PC-3 (cell line): ENCODE measurements at regions not wholly inside any gene's neighbourhood (a gene's known extent, or its start where the extent isn't known, plus 50 kb on each side); places are given as distances from the start of the nearest gene placed in this dataset.
A peak's percentile ranks its signal among the peaks of the same experiment; 100 is the strongest.

Source experiments
- ATAC-seq: fragments of 200-7000 bp; cut with Tn5 transposase; 2 replicates; pipeline ENCODE4 v1.9.1; 2020; ENCODE audit warnings: mild to moderate bottlenecking, moderate library complexity
- BruUV-seq: library from RNA; stranded (reverse); fragments of 400-500 nt; replicated peaks from 2 replicates; lab custom pipeline; 2021; lab: Mats Ljungman, UMichigan
- CTCF ChIA-PET: fragments of 300-600 bp; sonication (Branson Sonifier 250); formaldehyde crosslinking; loops from one replicate; lab custom pipeline; 2022; ENCODE audit warnings: antibody characterized with exemption; lab: Charles Lee
- POLR2A ChIA-PET: fragments of 300-600 bp; sonication (Branson Sonifier 250); formaldehyde crosslinking; loops from one replicate; lab custom pipeline; 2022; ENCODE audit warnings: antibody characterized with exemption; ENCODE audit not compliant: unreplicated experiment; lab: Charles Lee
- DNase-seq: peaks from one replicate; pipeline ENCODE4 v3.0.0-alpha.2; 2015
- H2AFZ ChIP-seq: fragments of 300-600 bp; sonication (generic); 2 replicates; pipeline ENCODE4 v1.6.0; 2016; ENCODE audit warnings: antibody characterized with exemption, low read length
- H3F3A ChIP-seq: fragments of 300-600 bp; sonication (generic); one replicate; pipeline ENCODE4 v1.6.0; 2017; ENCODE audit warnings: antibody characterized with exemption, low read length, control low read depth, mild to moderate bottlenecking; ENCODE audit not compliant: unreplicated experiment
- H3K27ac ChIP-seq: fragments of 300-600 bp; sonication (generic); 2 replicates; pipeline ENCODE4 v1.5.1; 2016; ENCODE audit warnings: mild to moderate bottlenecking, low read length
- H3K27me3 ChIP-seq: fragments of 300-600 bp; sonication (generic); 2 replicates; pipeline ENCODE4 v1.6.1; 2016; ENCODE audit warnings: low read length, mixed read lengths
- H3K36me3 ChIP-seq: fragments of 300-600 bp; sonication (generic); 2 replicates; pipeline ENCODE4 v1.6.1; 2016; ENCODE audit warnings: low read depth, mixed run types, low read length, mixed read lengths
- H3K4me1 ChIP-seq: fragments of 300-600 bp; sonication (generic); 2 replicates; pipeline ENCODE4 v1.5.1; 2016; ENCODE audit warnings: low read length; ENCODE audit not compliant: insufficient read depth
- H3K4me2 ChIP-seq: fragments of 300-600 bp; sonication (generic); 2 replicates; pipeline ENCODE4 v1.6.0; 2016; ENCODE audit warnings: low read length
- H3K4me3 ChIP-seq: fragments of 300-600 bp; sonication (generic); 2 replicates; pipeline ENCODE4 v1.5.1; 2016; ENCODE audit warnings: mild to moderate bottlenecking, low read length, mixed read lengths
- H3K79me2 ChIP-seq: fragments of 300-600 bp; sonication (generic); 2 replicates; pipeline ENCODE4 v1.6.1; 2017; ENCODE audit warnings: low read length, mixed read lengths
- H3K9ac ChIP-seq: fragments of 300-600 bp; sonication (generic); 2 replicates; pipeline ENCODE4 v1.6.0; 2016; ENCODE audit warnings: mild to moderate bottlenecking, low read length
- H3K9me2 ChIP-seq: fragments of 300-600 bp; sonication (generic); replicated peaks from 2 replicates; pipeline ENCODE4 v1.6.1; 2016; ENCODE audit warnings: mixed run types, low read length, mixed read lengths
- H3K9me3 ChIP-seq: fragments of 300-600 bp; sonication (generic); 2 replicates; pipeline ENCODE4 v1.6.1; 2016; ENCODE audit warnings: low read length, mixed read lengths
- H4K20me1 ChIP-seq: fragments of 300-600 bp; sonication (generic); 2 replicates; pipeline ENCODE4 v1.6.1; 2016; ENCODE audit warnings: low read length, mixed read lengths
- EZH2 ChIP-seq: fragments of 300-600 bp; sonication (generic); IDR thresholded peaks from one replicate; pipeline ENCODE4 v1.6.1; 2017; ENCODE audit warnings: antibody characterized with exemption, mild to moderate bottlenecking, low read length; ENCODE audit not compliant: unreplicated experiment
- EZH2phosphoT487 ChIP-seq: fragments of 300-600 bp; sonication (generic); IDR thresholded peaks from 2 replicates; pipeline ENCODE4 v1.6.1; 2018; ENCODE audit warnings: mild to moderate bottlenecking, antibody characterized with exemption, low read length, borderline replicate concordance
- intact Hi-C: fragments of 100-400 bp; cut with micrococcal nuclease; formaldehyde crosslinking; loops from 2 replicates; pipeline ENCODE4 v1.9.0; 2023
- TF ChIP-seq, protein P1 (sequence below): fragments of 300-600 bp; sonication (generic); conservative IDR thresholded peaks from 2 replicates; pipeline ENCODE4 v1.5.1; 2017; ENCODE audit warnings: antibody characterized with exemption, low read depth, mild to moderate bottlenecking, low read length

GRCh38 chr15:94677202-94677790 is 445.9 kb downstream of the MCTP2 start:
- intact Hi-C loops, result no loop called here
- ChIA-PET POLR2A (no interaction called here), CTCF (no interaction called here)
- Histone ChIP-seq H3K36me3 (no peaks in the 10 kb centered on the region), H3K27me3 (peaks cover 40% of the 10 kb centered on the region), H3K4me3 (no peak overlapping the region), H2AFZ (no peak overlapping the region), H3K9me2 (no peaks in the 10 kb centered on the region), H3K9ac (no peak overlapping the region), H3F3A (no peaks in the 10 kb centered on the region), H3K4me2 (no peak overlapping the region), H4K20me1 (no peaks in the 10 kb centered on the region), H3K79me2 (no peaks in the 10 kb centered on the region), H3K9me3 (no peaks in the 10 kb centered on the region), H3K27ac (no peak overlapping the region), H3K4me1 (no peaks in the 10 kb centered on the region)
- TF ChIP-seq EZH2 (no peak), EZH2phosphoT487 (no peak)
- TF ChIP-seq, protein P1, sequence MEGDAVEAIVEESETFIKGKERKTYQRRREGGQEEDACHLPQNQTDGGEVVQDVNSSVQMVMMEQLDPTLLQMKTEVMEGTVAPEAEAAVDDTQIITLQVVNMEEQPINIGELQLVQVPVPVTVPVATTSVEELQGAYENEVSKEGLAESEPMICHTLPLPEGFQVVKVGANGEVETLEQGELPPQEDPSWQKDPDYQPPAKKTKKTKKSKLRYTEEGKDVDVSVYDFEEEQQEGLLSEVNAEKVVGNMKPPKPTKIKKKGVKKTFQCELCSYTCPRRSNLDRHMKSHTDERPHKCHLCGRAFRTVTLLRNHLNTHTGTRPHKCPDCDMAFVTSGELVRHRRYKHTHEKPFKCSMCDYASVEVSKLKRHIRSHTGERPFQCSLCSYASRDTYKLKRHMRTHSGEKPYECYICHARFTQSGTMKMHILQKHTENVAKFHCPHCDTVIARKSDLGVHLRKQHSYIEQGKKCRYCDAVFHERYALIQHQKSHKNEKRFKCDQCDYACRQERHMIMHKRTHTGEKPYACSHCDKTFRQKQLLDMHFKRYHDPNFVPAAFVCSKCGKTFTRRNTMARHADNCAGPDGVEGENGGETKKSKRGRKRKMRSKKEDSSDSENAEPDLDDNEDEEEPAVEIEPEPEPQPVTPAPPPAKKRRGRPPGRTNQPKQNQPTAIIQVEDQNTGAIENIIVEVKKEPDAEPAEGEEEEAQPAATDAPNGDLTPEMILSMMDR, result no peak
- ATAC-seq, result no peak
- no peak for DNase-seq
- no TSS peak for BruUV-seq

GRCh38 chr15:94682171-94682570 is 450.8 kb downstream of the MCTP2 start:
- DNase-seq (no peak), ATAC-seq (no peak)
- ChIA-PET POLR2A (no interaction called here), CTCF (no interaction called here)
- Histone ChIP-seq H3K27ac (no peak overlapping the region), H3K79me2 (no peaks in the 10 kb centered on the region), H3F3A (no peaks in the 10 kb centered on the region), H2AFZ (no peak overlapping the region), H3K9ac (no peak overlapping the region), H3K4me1 (no peaks in the 10 kb centered on the region), H3K4me3 (no peak overlapping the region), H3K4me2 (no peak overlapping the region), H3K9me3 (no peaks in the 10 kb centered on the region), H3K27me3 (peaks cover 32% of the 10 kb centered on the region; the same call in 1 of the 2 replicates), H3K9me2 (no peaks in the 10 kb centered on the region), H4K20me1 (no peaks in the 10 kb centered on the region), H3K36me3 (no peaks in the 10 kb centered on the region)
- BruUV-seq, result no TSS peak
- no peak for TF ChIP-seq EZH2phosphoT487
- TF ChIP-seq, protein P1, result no peak
- TF ChIP-seq EZH2, result no peak
- intact Hi-C loops, result no loop called here

DNA sequence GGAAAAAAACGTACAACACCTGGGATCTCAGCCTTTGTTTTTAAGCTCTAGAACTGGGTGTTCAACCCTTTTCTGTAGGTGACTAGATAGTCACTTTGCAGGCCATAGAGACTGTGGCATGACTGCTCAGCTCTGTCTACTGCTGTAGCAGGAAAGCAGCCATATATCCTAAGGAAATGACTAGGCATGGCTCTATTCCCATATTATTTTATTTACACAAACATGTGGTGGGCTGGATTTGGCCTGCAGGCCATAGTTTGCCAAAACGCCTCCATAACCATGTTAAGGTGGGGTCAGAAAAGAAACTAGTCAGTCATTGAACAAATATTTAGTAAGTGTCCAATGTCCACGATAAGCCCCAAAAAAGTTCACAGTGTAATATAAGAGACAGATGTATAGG is 452.5 kb downstream of the MCTP2 start:
- Histone ChIP-seq H3F3A (no peaks in the 10 kb centered on the region), H3K4me2 (no peak overlapping the region), H3K4me1 (no peaks in the 10 kb centered on the region), H3K27ac (no peak overlapping the region), H3K9me3 (no peaks in the 10 kb centered on the region), H3K9me2 (no peaks in the 10 kb centered on the region), H3K36me3 (no peaks in the 10 kb centered on the region), H3K79me2 (no peaks in the 10 kb centered on the region), H3K9ac (no peak overlapping the region), H3K27me3 (peaks cover 32% of the 10 kb centered on the region; the same call in 1 of the 2 replicates), H3K4me3 (no peak overlapping the region), H2AFZ (no peak overlapping the region), H4K20me1 (no peaks in the 10 kb centered on the region)
- POLR2A ChIA-PET, result no interaction called here
- CTCF ChIA-PET, result no interaction called here
- DNase-seq (peak; percentile 14), ATAC-seq (no peak)
- intact Hi-C loops, result no loop called here
- BruUV-seq, result no TSS peak
- TF ChIP-seq, protein P1, result no peak
- no peak for TF ChIP-seq EZH2
- no peak for TF ChIP-seq EZH2phosphoT487
